Keratinocyte (primary cell): ENCODE measurements at regions not wholly inside any gene's neighbourhood (a gene's known extent, or its start where the extent isn't known, plus 50 kb on each side); places are given as distances from the start of the nearest gene placed in this dataset.

Experiments
- DNase-seq: peaks from one replicate; pipeline ENCODE4 v3.0.0-alpha.2; 2011; ENCODE audit warnings: low read depth, missing footprints, low spot score
- FAIRE-seq: peaks from 2 replicates; lab custom pipeline; 2011; peaks lifted over from hg19 to GRCh38; lab: Jason Lieb, UNC
- H2AFZ ChIP-seq: 2 replicates; pipeline ENCODE4 v1.6.0; 2012; ENCODE audit warnings: low read length, control low read depth, inconsistent platforms; ENCODE audit not compliant: control insufficient read depth
- H3K27ac ChIP-seq: 2 replicates; pipeline ENCODE4 v1.5.1; 2011; ENCODE audit warnings: low read length; ENCODE audit not compliant: control insufficient read depth, insufficient read depth
- H3K27me3 ChIP-seq: 3 replicates; pipeline ENCODE4 v1.6.0; 2011; ENCODE audit warnings: low read length; ENCODE audit not compliant: control insufficient read depth, insufficient read depth; ENCODE audit errors: extremely low read depth
- H3K36me3 ChIP-seq, 2 experiments: 2 replicates in 1 of 2; 3 replicates in 1 of 2; pipeline ENCODE4 v1.5.1; 2011; ENCODE audit warnings: low read length in 2 of 2, mild to moderate bottlenecking in 1 of 2; ENCODE audit not compliant: control insufficient read depth in 2 of 2, insufficient read depth in 2 of 2; ENCODE audit errors: extremely low read depth in 1 of 2
- H3K4me1 ChIP-seq: 3 replicates; pipeline ENCODE4 v1.5.1; 2011; ENCODE audit warnings: low read length; ENCODE audit not compliant: control insufficient read depth, insufficient read depth; ENCODE audit errors: extremely low read depth
- H3K4me2 ChIP-seq: 3 replicates; pipeline ENCODE4 v1.6.0; 2011; ENCODE audit warnings: low read depth, low read length; ENCODE audit not compliant: control insufficient read depth, insufficient read depth; ENCODE audit errors: extremely low read depth
- H3K4me3 ChIP-seq, 3 experiments: fragments of 200-600 bp in 1 of 3; sonication (generic) in 1 of 3; 2 replicates in 2 of 3; 3 replicates in 1 of 3; pipeline ENCODE4 v1.5.1; 2011 to 2016; ENCODE audit warnings: low read length in 3 of 3, mild to moderate bottlenecking in 3 of 3, control low read depth in 2 of 3, inconsistent platforms in 1 of 3, low read depth in 1 of 3, mixed read lengths in 1 of 3, mixed run types in 1 of 3, moderate library complexity in 1 of 3; ENCODE audit not compliant: control insufficient read depth in 2 of 3, insufficient read depth in 2 of 3; ENCODE audit errors: extremely low read depth in 1 of 3
- H3K79me2 ChIP-seq: 2 replicates; pipeline ENCODE4 v1.6.0; 2012; ENCODE audit warnings: low read length; ENCODE audit not compliant: control insufficient read depth, insufficient read depth
- H3K9ac ChIP-seq: 3 replicates; pipeline ENCODE4 v1.6.0; 2011; ENCODE audit warnings: low read length; ENCODE audit not compliant: control insufficient read depth, insufficient read depth; ENCODE audit errors: extremely low read depth
- H3K9me1 ChIP-seq: 3 replicates; pipeline ENCODE4 v1.6.0; 2011; ENCODE audit warnings: low read length; ENCODE audit not compliant: control insufficient read depth, insufficient read depth; ENCODE audit errors: extremely low read depth
- H3K9me3 ChIP-seq: 2 replicates; pipeline ENCODE4 v1.5.1; 2012; ENCODE audit warnings: low read depth, low read length; ENCODE audit not compliant: control insufficient read depth
- H4K20me1 ChIP-seq: 3 replicates; pipeline ENCODE4 v1.6.0; 2011; ENCODE audit warnings: low read length; ENCODE audit not compliant: control insufficient read depth, insufficient read depth; ENCODE audit errors: extremely low read depth
- CTCF ChIP-seq, 3 experiments: IDR thresholded peaks in 1 of 3; conservative IDR thresholded peaks in 1 of 3; optimal IDR thresholded peaks in 1 of 3; 2 replicates in 2 of 3; 3 replicates in 1 of 3; pipeline versions ENCODE3 to v1.5.1; 2011; ENCODE audit warnings: low read length in 3 of 3, mild to moderate bottlenecking in 3 of 3, moderate library complexity in 2 of 3, control low read depth in 1 of 3, inconsistent platforms in 1 of 3; ENCODE audit not compliant: insufficient read depth in 2 of 3; ENCODE audit errors: extremely low read depth in 1 of 3
- EZH2 ChIP-seq: IDR thresholded peaks from one replicate; pipeline ENCODE4 v1.6.1; 2012; ENCODE audit warnings: inconsistent platforms, mild to moderate bottlenecking, low read length, moderate library complexity
- dilution Hi-C: fragments of 300-500 bp; cut with MboI; formaldehyde crosslinking; loops from one replicate; pipeline ENCODE4 v1.7.0; 2020; ENCODE audit warnings: low sequenced_read_pairs; ENCODE audit not compliant: extremely low pct_ligation_motif_present

- no peak overlapping the region for H3K27ac ChIP-seq
- no peaks in the 10 kb centered on the region for H3K36me3 ChIP-seq
- H4K20me1 ChIP-seq = no peaks in the 10 kb centered on the region
- H3K27me3 ChIP-seq = no peaks in the 10 kb centered on the region
- no peaks in the 10 kb centered on the region for H3K79me2 ChIP-seq
- no peaks in the 10 kb centered on the region for H3K9me1 ChIP-seq
- H3K9me3 ChIP-seq = no peaks in the 10 kb centered on the region
- TF ChIP-seq CTCF (optimal IDR thresholded peaks at IDR 0.05 in 1 of 3, IDR thresholded peaks at IDR 0.05 in 1 of 3, conservative IDR thresholded peaks at IDR 0.05 in 1 of 3; ENCODE audit: extremely low read depth in 1 of 3, insufficient read depth in 2 of 3, low read length in 3 of 3) (no peak), EZH2 (no peak)
- FAIRE-seq = no peak
- dilution Hi-C loops = no loop called here
- DNase-seq = no peak
- no peak overlapping the region for H2AFZ ChIP-seq
- no peak overlapping the region for H3K9ac ChIP-seq
- H3K4me1 ChIP-seq = peaks cover 6% of the 10 kb centered on the region
- H3K4me2 ChIP-seq = peak overlapping the region; percentile 6
- no peak overlapping the region for H3K4me3 ChIP-seq
Observed at GRCh38 chr3:115336836-115337235, 189.7 kb upstream of the ZBTB20 start.

- Histone ChIP-seq H3K9me1 (no peaks in the 10 kb centered on the region), H3K79me2 (no peaks in the 10 kb centered on the region), H3K4me3 (no peak overlapping the region), H3K27ac (no peak overlapping the region), H3K9ac (no peak overlapping the region), H4K20me1 (no peaks in the 10 kb centered on the region), H3K9me3 (no peaks in the 10 kb centered on the region), H2AFZ (no peak overlapping the region), H3K27me3 (no peaks in the 10 kb centered on the region), H3K4me2 (no peak overlapping the region), H3K4me1 (peaks cover 6% of the 10 kb centered on the region), H3K36me3 (no peaks in the 10 kb centered on the region)
- TF ChIP-seq CTCF (optimal IDR thresholded peaks at IDR 0.05 in 1 of 3, IDR thresholded peaks at IDR 0.05 in 1 of 3, conservative IDR thresholded peaks at IDR 0.05 in 1 of 3; ENCODE audit: extremely low read depth in 1 of 3, insufficient read depth in 2 of 3, low read length in 3 of 3) = no peak
- no peak for TF ChIP-seq EZH2
- FAIRE-seq (no peak), DNase-seq (no peak)
- dilution Hi-C loops = no loop called here
Observed at GRCh38 chr3:115340586-115340985, 193.5 kb upstream of the ZBTB20 start.
